Tibial artery (tissue), 4 donors: ENCODE measurements at regions not wholly inside any gene's neighbourhood (a gene's known extent, or its start where the extent isn't known, plus 50 kb on each side); places are given as distances from the start of the nearest gene placed in this dataset.

Source experiments
- DNase-seq, 2 donors: peaks; one replicate each; pipeline ENCODE4 v3.0.0-alpha.2; 2019
- H3K27ac ChIP-seq, 2 donors: fragments of 200-600 bp; sonication (generic) in 1 of 2; 1 replicate in 1 of 2; 2 replicates in 1 of 2; pipeline ENCODE4 v1.5.1; 2018 to 2019; ENCODE audit warnings: mild to moderate bottlenecking in 1 of 2
- H3K27me3 ChIP-seq, 2 donors: fragments of 200-600 bp; sonication (generic) in 1 of 2; one replicate each; pipeline versions ENCODE4 v1.5.1 to v1.6.0; 2016 to 2019
- H3K36me3 ChIP-seq, 3 donors: fragments of 200-600 bp; sonication (generic) in 2 of 3; one replicate each; pipeline ENCODE4 v1.5.1; 2016 to 2019; ENCODE audit warnings: mild to moderate bottlenecking in 2 of 3
- H3K4me1 ChIP-seq, 4 donors: fragments of 200-600 bp; sonication (generic) in 2 of 4; 1 replicate in 3 of 4; 2 replicates in 1 of 4; pipeline ENCODE4 v1.5.1; 2016 to 2019
- H3K4me3 ChIP-seq, 2 donors: fragments of 200-600 bp; sonication (generic) in 1 of 2; 1 replicate in 1 of 2; 2 replicates in 1 of 2; pipeline ENCODE4 v1.5.1; 2018 to 2019; ENCODE audit warnings: mild to moderate bottlenecking in 2 of 2
- H3K9me3 ChIP-seq, 3 donors: fragments of 200-600 bp; sonication (generic) in 1 of 3; one replicate each; pipeline ENCODE4 v1.5.1; 2016 to 2019
- intact Hi-C: fragments of 100-400 bp; cut with DNase I; formaldehyde crosslinking; loops from one replicate; pipeline ENCODE4 v1.15.0; 2023; ENCODE audit warnings: low total_unique reads
- TF ChIP-seq, protein P1 (sequence below), 2 experiments: fragments of 200-600 bp in 1 of 2; fragments of 450-650 bp in 1 of 2; IDR thresholded peaks; one replicate each; pipeline ENCODE4 v1.5.1; 2017 to 2019; ENCODE audit warnings: antibody characterized with exemption in 2 of 2, mild to moderate bottlenecking in 1 of 2, moderate library complexity in 1 of 2

DNA sequence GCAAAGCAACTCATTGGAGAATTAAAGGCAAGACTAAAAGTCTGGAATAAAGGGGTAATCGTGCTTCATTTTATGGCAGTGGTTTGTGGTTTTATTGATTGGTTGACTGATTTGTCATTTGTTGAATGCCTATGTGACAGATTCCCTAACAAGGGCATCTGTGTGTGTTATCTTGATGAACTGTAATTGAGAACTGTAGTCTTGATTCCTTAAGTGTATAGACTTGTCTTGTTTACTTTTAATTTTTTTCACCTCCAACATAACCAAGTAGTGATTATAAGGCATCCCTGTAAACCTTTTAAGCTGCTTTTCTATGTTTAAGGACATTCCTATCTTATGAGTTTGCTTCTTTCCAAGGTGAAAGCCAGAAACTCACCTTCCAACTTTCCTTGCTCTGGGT, 216.0 kb upstream of the TAPT1 start:
- H3K4me1 ChIP-seq = no peaks in the 10 kb centered on the region
- intact Hi-C loops = no loop called here
- no peaks in the 10 kb centered on the region for H3K36me3 ChIP-seq
- peaks cover 0 to 12% (median 0%) of the 10 kb centered on the region in 3 donors for H3K9me3 ChIP-seq
- no peaks in the 10 kb centered on the region for H3K27me3 ChIP-seq
- DNase-seq = no peak
- no peak overlapping the region for H3K4me3 ChIP-seq
- H3K27ac ChIP-seq = no peak overlapping the region
- TF ChIP-seq, protein P1, sequence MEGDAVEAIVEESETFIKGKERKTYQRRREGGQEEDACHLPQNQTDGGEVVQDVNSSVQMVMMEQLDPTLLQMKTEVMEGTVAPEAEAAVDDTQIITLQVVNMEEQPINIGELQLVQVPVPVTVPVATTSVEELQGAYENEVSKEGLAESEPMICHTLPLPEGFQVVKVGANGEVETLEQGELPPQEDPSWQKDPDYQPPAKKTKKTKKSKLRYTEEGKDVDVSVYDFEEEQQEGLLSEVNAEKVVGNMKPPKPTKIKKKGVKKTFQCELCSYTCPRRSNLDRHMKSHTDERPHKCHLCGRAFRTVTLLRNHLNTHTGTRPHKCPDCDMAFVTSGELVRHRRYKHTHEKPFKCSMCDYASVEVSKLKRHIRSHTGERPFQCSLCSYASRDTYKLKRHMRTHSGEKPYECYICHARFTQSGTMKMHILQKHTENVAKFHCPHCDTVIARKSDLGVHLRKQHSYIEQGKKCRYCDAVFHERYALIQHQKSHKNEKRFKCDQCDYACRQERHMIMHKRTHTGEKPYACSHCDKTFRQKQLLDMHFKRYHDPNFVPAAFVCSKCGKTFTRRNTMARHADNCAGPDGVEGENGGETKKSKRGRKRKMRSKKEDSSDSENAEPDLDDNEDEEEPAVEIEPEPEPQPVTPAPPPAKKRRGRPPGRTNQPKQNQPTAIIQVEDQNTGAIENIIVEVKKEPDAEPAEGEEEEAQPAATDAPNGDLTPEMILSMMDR (IDR thresholded peaks at IDR 0.05) = no peak

DNA sequence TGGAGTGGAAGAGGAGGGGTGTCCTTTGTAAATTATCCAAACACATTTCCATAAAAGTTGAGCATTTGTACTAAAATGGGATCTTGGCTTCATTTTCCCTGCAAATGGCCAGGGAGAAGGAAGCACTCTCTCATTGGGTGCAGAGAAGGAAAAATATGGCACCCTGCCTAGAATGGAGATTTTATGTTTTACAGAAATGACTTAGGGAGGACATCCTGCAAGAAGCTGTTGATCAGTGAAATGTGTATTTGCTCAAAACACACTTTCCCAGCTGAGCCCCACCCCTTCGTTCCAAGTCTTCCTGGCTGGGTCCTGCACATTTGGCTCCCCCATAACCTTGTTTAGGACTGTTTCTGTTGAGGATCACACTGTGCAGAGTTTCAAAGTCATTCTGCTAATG, 213.5 kb upstream of the TAPT1 start:
- no peaks in the 10 kb centered on the region for H3K36me3 ChIP-seq
- H3K4me3 ChIP-seq = no peak overlapping the region
- no peak overlapping the region for H3K27ac ChIP-seq
- no peaks in the 10 kb centered on the region for H3K4me1 ChIP-seq
- H3K9me3 ChIP-seq = peaks cover 0 to 18% (median 0%) of the 10 kb centered on the region in 3 donors
- intact Hi-C loops = no loop called here
- TF ChIP-seq, protein P1 (IDR thresholded peaks at IDR 0.05) = no peak
- no peaks in the 10 kb centered on the region for H3K27me3 ChIP-seq
- no peak for DNase-seq

DNA sequence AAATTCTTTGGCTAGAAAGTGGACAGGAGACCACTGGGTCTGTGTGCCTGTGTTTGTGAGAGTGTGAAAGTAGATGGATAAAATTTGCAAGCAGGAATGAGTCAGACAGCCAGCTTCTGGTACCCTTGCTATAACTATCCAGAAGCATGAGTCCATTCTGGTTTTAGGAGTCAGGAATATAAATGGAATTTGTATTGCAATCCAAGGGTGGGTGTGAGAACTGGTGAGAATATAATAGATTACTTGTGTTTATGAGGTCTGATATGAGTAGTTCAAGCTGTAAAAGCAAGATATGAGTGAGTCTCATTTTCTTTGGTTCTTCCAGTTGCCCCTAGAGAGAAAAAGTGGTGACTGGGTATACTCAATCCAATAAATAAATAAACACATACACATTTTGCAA, 212.7 kb upstream of the TAPT1 start:
- intact Hi-C loops = no loop called here

DNA sequence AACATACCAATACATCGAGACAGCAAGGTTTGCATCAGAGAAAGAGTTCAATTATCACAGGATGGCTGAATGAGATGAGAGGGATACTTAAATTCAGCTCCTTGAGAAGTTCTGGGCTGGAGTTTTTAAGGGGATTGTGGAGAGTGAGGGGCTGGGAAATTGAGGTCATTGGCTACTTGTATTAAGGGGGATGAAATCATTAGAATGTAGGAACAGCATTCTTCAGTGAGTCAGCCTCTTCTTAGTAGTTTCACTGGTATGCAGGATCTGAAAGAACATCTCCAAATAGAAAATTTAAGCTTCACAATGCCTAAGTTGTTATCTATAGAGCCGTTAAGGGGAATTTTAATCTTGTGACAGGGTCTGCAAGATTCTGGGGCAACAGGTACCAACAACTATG, 211.6 kb upstream of the TAPT1 start:
- no peak overlapping the region for H3K27ac ChIP-seq
- H3K4me3 ChIP-seq = no peak overlapping the region
- intact Hi-C loops = no loop called here
- H3K9me3 ChIP-seq = peaks cover 0 to 18% (median 0%) of the 10 kb centered on the region in 3 donors
- H3K27me3 ChIP-seq = no peaks in the 10 kb centered on the region
- TF ChIP-seq, protein P1 (IDR thresholded peaks at IDR 0.05) = no peak
- no peaks in the 10 kb centered on the region for H3K4me1 ChIP-seq
- no peaks in the 10 kb centered on the region for H3K36me3 ChIP-seq
- no peak for DNase-seq

More for the DNA sequence above, 212.7 kb upstream of the TAPT1 start:
- DNase-seq = no peak
- Histone ChIP-seq H3K9me3 (peaks cover 0 to 18% (median 0%) of the 10 kb centered on the region in 3 donors), H3K4me1 (no peaks in the 10 kb centered on the region), H3K4me3 (no peak overlapping the region), H3K27ac (no peak overlapping the region), H3K36me3 (no peaks in the 10 kb centered on the region), H3K27me3 (no peaks in the 10 kb centered on the region)
- TF ChIP-seq, protein P1 (IDR thresholded peaks at IDR 0.05) = no peak

DNA sequence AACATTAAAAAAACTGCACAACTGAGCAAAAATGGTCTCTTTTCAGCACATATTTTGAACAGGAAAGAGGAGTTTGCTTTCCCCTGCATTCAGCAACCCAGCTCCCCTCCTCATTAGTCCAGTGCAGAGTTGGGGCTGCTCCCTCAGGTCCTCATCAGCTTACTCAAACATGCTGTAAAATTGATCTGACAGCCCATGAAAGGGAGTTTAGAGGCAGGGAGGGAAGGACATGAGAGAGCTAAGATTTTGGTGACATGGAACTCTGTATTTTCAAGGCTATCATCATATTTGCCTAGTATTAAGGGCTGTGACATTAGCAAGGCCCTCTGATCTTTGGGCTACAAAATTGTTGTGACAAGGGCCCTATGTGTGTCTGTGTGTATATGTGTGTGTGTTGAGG, 205.6 kb upstream of the TAPT1 start:
- DNase-seq = no peak
- Histone ChIP-seq H3K9me3 (peaks cover 0 to 2% (median 0%) of the 10 kb centered on the region in 3 donors), H3K36me3 (no peaks in the 10 kb centered on the region), H3K27ac (no peak overlapping the region), H3K27me3 (no peaks in the 10 kb centered on the region), H3K4me1 (no peaks in the 10 kb centered on the region), H3K4me3 (no peak overlapping the region)
- TF ChIP-seq, protein P1 (IDR thresholded peaks at IDR 0.05) = no peak
- intact Hi-C loops = no loop called here

DNA sequence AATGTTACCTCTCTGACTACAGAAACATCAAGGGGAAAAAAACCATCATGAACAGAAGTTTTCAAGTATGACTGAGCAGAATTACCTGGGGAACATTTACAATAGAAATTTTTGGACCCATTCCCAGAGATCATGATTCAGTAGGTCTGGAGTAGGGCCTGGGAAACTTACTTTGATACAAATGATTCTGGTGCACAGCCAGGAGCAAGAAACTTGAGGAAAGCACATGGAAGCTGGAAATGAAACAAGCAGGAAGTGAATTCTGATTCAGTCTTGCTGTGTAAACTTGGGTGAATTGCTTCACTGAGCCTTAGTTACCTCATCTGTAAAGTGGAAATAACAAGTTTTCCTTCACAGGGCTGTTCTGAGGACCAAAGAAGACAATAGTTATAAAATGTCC, 192.5 kb upstream of the TAPT1 start:
- Histone ChIP-seq H3K36me3 (no peaks in the 10 kb centered on the region), H3K27me3 (no peaks in the 10 kb centered on the region), H3K4me3 (no peak overlapping the region), H3K9me3 (no peaks in the 10 kb centered on the region), H3K27ac (no peak overlapping the region), H3K4me1 (no peaks in the 10 kb centered on the region)
- TF ChIP-seq, protein P1 (IDR thresholded peaks at IDR 0.05) = no peak
- DNase-seq = no peak
- intact Hi-C loops = no loop called here
